NCI-H1694 treated with DMSO at 0.1 percent for 48 hours (cell line): ENCODE measurements at regions not wholly inside any gene's neighbourhood (a gene's known extent, or its start where the extent isn't known, plus 50 kb on each side); places are given as distances from the start of the nearest gene placed in this dataset.

Experiments
- DNase-seq: peaks from one replicate; lab custom pipeline; 2025; lab: John Stamatoyannopoulos, UW

DNA sequence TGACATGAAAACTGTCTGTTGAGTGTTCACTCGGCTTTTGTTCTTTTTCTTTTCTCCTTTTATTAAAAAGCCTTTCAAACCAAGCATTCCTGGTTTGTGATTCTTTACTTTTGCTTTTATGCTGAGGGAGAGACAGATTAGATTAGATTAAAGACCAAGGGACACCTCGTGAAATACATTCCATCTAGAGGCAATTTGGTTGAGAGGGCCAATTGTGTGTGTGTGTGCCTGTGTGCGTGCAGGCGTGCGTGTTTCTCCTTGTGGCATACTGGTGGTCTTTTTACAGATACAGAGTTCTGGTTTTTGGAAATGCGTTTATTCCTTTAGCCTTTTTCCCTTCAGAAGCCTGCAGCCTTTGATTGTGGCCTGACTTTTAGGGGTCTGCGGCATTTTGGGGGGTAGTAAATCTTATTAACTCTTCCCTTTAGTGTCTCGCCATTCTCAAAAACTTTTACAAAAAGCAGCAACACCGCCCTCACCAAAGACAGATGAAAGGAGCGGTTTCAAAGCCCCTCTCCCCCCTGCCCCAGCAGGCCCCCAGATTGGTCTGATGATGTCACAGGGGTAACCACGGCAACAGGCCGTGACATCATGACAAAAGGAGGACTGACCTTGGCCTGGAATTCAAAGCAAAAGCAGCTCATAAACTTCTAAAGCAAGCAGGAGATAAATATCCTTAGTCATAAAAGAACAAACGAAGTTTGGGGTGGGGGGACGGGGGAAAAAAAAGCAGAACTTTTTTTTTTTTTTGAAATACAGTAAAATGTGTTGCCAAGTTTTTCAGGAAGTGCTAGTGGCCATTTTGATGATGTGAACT lies 84.1 kb upstream of the TBX3 start:
- DNase-seq = no peak

DNA sequence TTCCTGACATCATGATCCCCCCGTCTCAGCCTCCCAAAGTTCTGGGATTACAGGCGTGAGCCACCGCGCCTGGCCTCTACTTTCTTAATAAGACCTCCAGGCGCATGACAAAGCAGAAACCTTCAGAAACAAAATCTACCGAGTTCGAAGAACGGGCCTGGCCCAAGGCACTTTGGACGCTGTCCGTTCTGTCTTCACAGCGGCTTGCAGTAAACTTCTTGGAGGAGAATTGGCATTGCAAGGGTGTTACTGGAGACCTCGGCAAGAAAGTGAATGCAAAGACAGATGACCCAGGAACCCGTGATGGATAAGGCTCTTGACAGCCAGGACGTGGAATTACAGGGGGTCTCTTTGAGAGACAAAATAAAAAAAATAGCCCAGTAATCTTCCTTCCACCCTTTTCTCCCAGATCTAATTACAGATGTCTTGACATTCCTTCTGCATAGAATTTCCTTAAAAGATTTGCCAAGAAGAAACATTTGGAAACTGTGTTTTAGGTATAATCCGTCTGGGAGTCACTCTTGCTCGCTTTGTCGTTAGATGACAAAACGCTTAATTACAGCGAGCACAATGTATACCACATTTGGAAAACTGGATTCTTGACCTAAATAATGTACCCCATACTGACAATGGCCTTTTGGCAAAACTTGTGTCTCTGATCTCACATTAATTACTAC lies 83.2 kb upstream of the TBX3 start:
- no peak for DNase-seq

DNA sequence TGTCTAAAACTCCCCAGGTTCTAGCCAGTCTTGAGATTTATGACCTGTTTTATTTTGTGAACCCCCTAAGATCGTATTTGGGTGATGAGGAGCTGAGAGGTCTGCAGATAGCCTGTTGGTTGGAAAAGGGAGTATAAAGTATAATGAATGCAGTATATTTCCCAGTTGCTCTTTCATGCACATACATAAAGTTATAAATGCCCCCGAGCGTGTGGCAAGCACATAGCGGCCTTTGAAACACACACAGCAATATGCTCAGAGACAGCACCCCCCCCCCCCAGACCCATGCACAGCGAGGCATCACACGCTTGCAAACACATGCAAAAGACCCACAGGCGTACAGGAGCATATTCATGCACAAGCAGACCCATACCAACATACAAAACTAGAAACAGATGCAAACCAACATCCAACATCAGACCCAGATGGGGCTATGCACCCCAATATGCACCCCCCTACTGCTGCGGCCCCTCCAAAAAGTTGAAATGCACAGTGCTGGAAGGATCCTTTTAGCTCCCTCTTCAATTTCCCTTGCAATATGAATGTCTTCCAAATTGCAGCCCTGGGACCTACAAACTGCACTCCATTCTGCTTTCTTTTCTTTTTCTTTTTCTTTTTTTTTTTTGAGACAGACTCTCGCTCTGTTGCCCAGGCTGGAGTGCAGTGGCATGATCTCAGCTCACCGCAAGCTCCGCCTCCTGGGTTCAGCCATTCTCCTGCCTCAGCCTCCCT lies 82.2 kb upstream of the TBX3 start:
- no peak for DNase-seq

DNA sequence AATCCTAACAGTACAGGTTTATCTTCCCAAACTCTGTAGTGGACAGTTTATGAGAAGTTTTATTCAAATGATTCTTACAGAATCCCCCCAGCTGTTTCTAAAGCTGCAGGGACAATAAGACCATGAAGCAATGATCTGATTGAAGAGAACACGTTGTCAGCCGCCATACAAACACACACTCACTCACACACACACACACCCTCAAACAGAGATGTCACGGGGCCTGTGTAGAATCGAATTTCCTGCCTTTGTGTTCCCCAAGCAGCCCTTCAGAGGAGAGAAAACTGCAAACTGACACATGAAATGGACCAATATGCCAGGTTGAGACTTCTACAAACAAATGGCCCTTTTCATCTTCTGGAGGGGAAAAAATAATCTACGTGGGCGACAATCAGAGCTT lies 80.5 kb upstream of the TBX3 start:
- no peak for DNase-seq

DNA sequence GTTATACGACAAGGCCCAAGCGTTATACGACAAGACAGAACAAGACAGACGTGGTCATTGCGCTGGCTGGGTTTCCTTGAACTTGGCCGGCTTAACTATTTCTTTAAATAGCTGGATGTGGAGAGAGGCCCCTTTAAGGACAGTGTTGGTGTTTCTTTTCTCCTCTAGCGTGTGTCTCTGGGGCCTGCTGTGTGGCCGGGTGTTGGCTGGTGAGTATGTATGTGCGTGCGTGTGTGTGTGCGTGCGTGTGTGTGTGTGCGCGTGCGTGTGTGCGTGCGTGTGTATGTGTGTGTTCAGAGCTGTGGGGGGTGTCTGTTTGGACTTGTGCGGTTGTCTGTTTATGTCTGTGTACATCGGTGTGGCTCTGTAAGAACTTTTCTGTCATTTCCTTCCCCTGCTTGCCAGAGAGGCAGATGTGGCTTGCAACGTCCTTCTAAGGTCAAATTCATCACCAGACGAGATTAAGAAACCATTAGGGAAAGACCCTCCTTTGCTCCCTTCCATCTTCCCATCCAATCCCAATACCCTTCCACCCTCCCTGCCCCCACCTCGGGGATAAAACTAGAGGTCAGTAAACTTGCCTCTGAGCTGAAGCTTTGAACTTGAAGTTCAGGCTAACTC lies 78.6 kb upstream of the TBX3 start:
- DNase-seq = no peak

DNA sequence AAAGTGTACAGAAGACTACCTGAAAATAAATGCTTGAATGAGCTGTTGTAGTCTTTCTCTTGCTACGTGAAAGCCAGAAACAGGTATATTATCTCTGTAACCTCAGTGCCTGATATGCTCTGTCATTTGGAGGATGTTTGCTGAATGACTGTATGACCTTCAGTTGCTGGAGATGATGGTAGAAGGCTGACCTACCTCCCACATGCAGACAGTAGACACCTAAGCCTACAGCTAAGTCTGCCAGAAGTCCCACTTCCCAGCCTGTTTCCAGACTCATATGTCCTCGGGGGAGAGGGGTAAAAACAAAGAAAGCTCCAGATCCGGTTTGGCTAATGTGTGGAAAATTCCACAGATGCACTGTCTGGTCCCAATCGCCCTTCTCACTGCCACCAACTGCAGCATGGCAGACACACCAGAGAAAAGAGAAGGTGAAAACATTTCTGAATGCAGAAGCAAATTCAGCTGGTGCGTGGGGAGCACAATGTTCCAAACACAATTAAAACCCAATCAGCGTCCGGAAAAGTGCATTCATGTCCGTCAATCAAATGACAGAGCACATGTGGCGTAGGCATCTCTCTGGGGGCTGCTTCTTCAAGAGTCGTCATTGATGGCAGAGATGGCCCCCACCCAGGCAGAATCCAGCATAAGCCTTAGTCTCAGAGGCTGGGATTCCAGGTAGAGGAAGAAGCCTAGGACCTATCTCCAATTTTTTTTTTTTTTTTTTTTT lies 76.3 kb upstream of the TBX3 start:
- DNase-seq = no peak

DNA sequence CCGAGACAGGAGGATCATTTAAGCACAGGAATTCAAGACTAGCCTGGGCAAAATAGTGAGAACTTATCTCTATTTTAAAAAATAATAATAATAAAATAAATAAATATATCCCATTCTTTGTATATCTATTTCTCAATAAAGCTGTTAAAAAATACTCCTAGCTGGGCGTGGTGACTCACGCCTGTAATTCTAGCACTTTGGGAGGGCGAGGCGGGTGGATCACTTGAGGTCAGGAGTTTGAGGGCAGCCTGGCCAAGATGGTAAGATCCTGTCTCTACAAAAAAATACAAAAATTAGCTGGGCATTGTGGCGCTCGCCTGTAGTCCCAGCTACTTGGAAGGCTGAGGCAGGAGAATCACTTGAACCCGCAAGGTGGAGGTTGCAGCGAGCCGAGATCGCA lies 75.7 kb upstream of the TBX3 start:
- no peak for DNase-seq

DNA sequence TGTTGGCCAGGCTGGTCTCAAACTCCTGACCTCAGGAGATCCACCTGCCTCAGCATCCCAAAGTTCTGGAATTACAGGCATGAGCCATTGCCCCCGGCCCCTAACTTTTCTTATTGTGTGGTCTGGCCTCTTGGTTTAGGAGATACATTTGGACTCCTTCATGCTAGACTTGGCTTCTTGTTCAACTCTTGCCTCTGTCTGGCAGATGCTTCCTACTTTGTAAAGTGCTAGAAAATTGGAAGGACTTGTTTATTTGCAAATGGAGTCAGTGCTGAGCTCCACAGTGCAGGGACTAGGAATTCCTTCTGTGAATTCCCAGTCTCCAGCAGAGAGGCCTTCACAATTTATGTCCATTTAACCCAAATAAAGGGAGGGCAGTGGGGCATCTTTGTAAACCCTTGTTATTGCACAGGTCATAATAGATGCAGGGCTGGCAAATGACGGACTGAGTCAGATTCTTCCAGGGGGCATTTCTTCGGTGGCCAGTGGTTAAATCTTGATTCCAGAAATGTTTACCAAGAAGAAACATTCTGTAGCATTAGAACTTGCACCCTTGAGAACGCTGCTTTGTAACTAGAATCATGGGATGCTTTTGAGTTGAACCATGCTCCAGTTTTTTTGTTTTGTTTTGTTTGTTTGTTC lies 73.8 kb upstream of the TBX3 start:
- DNase-seq = no peak

DNA sequence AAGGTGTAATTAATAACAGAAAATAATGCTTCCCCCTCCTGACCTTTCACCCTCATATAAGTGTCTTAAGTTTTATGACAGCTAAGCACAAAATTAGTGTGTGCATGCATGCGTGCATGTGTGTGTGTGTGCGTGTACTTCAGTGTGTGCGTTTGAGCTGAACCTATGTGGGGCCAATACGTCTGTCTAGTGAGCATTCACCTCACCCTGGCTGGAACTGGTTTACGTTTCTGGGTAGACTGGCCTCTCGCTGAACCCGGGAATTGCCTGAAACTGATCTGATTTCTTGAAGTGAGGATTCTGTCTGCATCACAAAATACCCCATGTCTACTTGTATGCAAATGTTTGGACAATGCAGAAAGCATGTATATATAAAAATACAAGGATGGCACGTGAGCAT lies 68.2 kb upstream of the TBX3 start:
- no peak for DNase-seq

DNA sequence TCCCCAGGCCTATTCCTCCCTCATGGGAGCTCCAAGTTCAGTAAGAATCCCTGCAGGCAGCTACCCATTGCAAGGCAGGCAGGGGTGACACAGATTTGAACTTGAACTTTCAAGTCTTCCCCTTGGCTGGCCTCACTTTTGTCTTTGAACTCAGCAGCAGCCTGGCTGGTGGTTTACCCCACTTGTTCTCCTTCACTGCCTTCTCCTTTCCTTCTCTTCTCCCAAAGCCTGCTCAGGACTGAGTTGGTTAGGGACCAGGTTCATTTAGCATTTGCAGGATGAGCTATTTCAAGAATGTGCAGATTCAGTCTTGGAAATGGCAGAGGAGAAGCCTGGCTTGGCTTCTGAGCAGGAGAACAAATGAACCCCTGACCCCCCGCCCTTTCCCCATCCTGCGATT lies 67.7 kb upstream of the TBX3 start:
- DNase-seq = no peak

DNA sequence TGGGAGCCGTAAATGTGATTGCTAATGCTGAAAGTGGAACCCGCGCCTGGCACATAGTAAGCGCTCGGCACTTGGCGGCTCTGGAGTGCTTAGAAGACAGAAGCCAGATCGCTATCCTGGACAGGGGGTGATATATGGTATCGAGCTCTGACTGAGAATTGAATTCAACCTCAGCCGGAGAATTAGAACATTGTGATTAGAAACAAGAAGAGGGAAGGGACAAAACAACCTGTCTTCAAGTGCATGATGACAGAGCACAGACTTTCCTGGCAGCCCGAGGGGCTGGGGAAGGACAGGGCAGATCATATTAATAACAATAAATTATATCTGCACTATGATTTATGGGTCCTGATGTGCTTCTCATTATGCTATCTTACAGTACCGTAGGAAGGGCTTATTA lies 66.9 kb upstream of the TBX3 start:
- no peak for DNase-seq

DNA sequence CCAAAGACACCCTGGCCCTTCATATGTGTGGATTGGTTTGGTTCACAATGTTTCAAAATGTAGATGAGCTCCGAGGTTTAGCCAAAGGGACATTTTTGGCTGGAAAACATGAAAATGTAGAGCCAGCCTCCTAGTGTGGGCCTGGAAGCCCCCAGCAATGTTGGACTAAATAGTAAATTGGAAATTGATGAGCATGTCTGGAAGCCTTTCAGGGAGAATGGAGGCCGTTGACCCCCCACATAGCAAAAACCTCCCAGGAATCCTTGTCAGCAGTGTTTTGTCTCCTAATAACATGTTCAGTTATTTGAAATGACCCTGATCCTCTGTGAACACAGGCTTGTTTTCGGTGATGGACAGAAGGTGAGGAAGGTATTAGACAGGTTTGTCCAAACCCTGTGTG lies 65.1 kb upstream of the TBX3 start:
- DNase-seq = no peak

DNA sequence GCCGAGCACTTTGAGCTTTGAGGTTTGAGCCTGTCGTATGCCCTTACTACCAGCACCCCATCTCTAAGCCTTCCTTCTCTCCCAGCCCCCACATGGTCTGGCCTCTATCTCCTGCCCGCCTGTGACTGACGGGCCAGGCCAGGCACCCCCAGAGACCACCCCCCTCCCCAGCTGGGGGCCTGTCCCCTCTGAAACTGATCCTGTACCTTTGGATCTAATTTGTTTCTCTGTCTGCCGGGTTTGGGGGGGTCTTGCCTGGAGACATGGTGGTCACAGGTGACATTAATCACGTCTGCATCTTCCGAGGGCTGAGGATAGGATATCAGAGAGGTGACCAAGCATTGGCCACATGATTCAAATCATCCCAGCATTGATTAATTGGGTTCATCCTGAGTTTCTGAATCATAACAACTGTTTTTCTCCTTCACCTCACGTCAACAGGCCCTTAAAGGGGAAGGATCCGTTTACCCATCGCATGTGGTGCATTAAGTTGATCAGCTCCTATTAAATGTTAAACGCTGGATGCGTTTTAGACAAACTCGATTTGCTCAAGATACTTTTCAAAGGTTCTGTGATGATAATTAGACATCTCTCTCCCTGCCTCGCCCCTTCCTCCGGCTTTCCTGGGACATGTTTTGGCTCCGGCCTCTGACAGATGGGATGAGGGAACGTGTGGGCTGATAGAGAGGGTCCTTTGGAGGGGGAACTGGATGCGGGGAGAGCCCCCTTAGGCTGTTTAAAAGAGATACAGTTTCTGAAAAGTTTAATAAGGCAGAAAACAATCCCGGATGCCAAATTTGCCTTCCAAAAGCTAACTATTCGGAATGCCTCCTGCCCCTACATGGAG lies 63.3 kb upstream of the TBX3 start:
- no peak for DNase-seq

DNA sequence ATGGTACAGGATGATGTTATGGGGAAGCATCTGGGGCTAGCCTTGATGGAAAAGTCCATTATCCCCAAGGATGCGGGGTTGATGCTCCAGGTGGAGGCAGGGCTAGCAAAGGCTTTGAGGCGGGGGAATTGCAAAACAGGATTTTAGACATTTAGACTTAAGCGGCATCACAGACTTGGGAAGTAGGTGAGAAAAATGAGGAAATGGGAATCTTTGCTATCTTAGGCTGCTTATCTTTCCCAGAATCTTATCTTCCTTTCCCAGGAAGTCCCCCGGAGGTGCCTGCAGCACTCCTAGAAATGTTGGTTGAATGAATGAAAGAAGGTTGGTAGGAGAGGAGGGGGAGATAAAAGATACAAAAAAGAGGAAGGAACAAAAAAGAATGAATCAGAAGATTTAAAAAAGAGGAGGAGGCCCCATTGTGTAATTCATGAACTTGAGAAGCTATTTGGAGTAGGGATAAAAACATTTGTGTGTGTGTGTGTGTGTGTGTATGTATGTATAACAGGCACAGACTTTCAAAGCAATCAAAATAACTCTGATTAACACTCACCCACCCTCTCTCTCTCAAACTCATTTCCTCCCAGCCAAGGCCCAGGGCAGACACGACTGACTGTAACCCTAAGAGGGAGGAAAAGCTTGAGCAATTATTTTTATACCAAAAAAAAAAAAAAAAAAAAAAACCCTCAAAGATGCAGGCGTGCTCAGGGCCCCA lies 62.5 kb upstream of the TBX3 start:
- no peak for DNase-seq

DNA sequence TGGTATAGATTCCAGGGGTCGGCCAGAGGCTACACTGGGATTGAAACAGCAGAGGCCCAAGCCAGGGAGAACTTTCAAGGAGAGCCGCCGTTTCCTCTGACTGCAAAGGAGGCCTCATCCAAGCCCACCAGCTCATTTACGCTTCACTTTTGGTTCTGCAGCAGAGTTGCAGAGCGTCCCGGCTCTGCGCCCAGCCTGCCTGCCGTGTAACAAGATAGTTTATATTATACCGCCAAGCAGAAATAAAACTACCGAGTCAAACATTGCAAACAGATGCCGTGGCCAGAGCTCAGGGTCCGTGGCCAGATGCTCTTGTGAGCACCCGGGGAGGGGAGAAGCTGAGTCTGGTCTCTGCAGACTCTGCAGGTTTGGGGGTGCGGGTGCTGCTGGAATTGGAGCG lies 60.7 kb upstream of the TBX3 start:
- no peak for DNase-seq

DNA sequence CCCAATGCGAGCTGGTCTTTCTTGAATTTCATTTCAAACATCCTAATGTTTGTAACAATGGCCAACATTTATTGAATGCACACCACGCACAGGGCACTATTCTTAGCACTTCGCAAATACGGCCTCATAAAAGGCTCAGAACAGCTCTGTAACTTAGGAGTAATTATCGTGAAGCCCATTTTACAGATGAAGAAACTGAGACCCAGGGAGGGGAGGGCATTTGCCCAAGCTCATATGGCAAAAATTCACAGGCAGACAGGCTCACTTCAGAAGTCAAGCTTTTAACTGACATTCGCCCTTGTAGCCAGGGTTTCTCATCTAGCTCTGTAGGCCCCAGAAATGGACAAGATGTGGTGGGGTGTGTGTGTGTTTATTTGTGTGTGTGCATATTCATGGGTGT lies 60.3 kb upstream of the TBX3 start:
- no peak for DNase-seq

DNA sequence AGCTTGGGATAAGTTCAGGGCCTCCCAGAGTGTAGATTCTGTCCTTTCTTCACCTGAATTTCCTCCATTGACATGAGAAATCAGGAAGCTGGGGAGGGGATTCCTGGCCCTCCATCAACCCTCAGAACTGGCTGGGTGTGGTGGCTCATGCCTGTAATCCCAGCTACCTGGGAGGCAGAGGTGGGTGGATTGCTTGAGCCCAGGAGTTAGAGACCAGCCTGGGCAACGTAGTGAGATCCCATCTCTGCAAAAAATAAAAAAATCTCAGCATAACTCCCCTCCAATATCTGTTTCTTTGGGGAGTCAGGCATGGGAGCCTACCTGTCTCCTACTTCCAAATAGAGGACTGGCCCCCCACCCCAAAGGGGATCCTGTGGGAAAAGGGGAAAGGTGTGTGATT lies 59.8 kb upstream of the TBX3 start:
- no peak for DNase-seq

DNA sequence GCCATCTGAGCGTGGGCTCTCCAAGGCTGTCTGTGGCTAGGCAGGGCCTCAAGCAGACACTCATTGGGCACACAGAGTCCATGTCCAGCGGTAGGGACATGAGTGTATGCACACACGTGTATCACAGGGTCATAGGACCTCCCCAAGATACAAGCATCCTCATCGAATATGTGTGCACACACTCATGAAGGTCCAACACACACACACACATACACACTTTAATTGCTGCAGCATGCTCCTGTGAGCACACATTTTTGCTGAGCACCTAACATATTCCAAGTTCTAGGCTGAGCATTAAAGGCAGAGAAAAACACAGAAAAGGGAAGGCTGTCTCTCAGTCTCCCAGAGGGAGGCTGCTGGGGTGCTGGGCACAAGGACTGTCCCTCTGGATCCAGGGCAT lies 59.3 kb upstream of the TBX3 start:
- DNase-seq = no peak

DNA sequence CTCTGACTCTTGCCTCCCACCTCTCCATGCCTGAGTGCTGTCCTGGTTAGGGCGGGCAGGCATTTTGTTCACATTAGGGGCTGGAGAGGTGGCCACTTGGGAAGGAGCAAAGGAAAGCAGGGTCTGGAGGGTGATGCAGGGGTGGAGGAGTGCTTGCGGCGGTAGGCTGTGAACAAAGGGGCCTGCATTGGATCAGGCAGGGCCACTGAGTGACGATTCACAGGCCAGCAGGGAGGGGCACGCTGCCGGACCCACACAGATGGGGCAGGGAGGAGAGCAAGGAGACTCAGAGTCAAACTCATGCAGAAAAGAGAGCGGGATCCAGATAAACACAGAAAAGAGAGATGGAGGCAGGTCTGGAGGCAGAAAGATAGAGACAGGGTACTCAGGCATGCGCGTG lies 58.4 kb upstream of the TBX3 start:
- DNase-seq = no peak

DNA sequence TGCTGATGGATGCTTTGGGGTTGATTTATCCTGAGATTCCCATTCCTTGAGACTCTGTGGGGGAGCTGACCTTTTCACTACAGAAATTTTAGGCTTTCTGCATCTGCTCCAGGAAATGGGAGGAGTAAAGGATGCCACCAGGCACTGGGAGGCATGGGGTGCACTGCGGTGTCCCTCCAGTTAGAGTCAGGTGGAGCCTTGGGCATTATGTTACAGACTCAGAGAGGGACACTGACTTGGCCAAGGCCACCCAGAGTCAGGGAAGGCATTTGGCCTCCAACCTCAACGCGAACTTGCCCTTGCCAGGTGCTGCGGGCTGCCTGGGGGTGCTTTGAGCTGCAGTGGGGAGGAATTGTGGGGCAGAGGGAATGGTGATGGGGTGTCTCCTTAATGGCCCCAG lies 58.0 kb upstream of the TBX3 start:
- no peak for DNase-seq
